Inflammatory macrophage treated with lipopolysaccharide for 4 hours (primary cell): ENCODE measurements at regions not wholly inside any gene's neighbourhood (a gene's known extent, or its start where the extent isn't known, plus 50 kb on each side); places are given as distances from the start of the nearest gene placed in this dataset.
"Not testable (repeated sequence)": the region's sequence is repeated elsewhere in the genome, so short reads cannot be mapped to it uniquely, and the experiment has no call there.

Experiments
- DNase-seq: peaks from one replicate; pipeline ENCODE4 v3.0.0-alpha.2; 2020

- DNase-seq = no peak
Observed at GRCh38 chr4:79743014-79743413, 330.0 kb downstream of the ANTXR2 start.

DNA sequence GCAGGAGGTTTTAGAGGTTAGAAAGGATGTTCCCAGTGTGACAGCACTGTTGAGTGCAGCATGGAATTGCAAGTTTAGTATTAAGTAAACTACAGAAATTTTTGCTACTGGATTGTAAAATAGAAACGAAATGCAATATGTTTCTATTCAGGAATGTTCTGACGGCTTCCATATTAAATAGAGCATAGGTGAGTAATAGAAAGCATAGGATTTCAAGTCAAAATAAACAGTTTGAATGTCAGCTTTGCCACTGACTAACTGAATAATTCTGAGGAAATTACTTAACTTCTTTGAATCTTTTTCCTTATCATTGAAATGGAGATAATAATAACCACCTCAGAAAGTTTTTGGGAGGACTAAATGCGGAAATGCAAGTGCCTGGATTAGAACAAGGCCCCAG is 331.9 kb upstream of the GK2 start:
- DNase-seq = no peak

DNA sequence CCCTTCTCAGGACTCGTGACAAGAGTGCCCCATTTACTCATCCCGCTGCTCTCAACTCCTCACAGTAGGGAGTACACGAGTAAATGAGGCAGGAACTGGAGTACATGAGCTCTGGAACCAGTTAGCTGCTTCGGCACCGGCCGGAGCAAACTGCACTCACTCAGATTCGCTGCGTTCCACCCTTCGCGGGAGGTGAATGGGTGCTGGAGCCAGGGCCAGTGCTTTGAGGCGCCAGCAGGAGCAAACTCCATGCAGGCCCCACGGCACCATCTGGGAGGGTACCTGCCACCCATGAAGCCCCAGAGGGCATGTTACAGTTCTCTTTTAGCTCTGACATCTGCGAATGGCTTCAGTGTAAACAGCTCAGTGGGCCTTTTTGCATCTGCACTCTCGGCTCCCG is 315.5 kb upstream of the GK2 start:
- no peak for DNase-seq

DNA sequence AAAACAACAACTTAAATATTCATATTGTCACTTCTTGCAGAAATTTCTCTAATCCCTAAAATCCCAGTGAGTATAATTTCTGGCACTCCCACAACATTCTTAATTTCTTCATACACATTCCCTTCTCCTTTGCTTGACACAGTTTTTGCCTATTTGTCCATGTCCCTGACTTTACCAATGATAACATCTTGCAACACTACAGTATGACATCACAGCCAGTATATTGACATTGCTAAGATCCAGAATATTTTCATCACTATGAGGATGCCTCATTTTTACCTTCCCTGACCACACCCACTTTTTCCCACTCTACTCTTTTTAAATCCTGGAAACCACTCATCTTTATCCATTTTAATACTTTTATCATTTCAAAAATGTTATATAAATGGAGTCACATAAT is 292.3 kb upstream of the GK2 start:
- no peak for DNase-seq

GRCh38 chr4:79697444-79697843 is 289.4 kb upstream of the GK2 start:
- DNase-seq = no peak

GRCh38 chr4:79696534-79696933 is 288.5 kb upstream of the GK2 start:
- not testable (repeated sequence) for DNase-seq

- DNase-seq = no peak
Observed at GRCh38 chr4:79695848-79696247, 287.8 kb upstream of the GK2 start.

DNA sequence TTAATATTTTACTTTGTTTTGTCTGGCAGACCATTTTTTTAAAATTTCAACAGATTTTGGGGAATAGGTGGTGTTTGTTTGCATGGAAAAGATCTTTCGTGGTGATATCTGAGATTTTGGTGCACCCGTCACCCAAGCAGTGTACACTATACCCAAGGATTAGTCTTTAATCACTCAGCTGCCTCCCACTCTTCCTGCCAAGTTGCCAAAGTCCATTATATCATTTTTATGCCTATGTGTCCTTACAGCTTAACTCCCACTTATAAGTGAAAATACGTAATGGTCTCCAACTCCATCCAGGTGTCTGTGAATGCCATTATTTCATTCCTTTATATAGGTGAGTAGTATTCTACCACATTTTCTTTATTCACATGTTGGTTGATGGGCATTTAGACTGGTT is 281.7 kb upstream of the GK2 start:
- DNase-seq = no peak

GRCh38 chr4:79688691-79689090 is 280.7 kb upstream of the GK2 start:
- DNase-seq = no peak

GRCh38 chr4:79687006-79687405 is 279.0 kb upstream of the GK2 start:
- DNase-seq = no peak

DNA sequence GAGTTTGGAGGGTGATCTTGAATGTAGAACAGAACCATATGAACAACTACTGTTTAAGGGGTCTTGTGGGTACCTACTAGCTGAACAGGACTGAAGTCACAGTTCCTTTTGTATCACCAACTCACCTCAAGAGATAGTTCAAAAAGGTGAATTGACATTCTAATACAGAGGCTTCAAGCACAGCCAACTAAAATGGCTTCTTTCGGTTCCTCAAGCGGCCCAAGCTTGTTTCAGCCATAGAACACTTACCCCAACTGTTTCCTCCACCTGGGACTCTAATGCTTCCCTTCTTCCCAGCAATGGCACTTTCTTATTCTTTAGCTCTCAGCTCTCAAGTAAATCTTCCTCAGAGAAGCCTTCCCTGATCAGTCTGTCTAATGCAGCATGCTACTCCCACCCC is 277.5 kb upstream of the GK2 start:
- DNase-seq = no peak

DNA sequence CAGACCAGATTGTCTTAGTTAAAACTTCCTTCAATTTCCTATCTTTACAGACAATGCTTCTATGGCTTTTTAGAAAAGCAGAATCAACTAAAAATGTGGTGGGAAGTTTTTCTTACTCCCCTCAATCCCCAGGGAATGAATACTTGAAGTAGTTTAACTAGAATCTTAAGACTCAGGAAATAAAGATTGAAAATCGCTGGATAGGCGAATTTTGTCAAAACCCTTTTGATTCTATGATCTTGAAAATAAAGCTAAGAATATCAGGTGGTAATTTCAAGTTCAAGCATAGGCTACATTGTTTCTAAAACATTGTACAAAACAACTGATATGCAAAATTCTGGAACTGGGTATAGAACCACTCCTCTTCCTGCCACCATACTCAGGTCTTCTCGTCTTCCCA is 276.5 kb upstream of the GK2 start:
- DNase-seq = no peak

- DNase-seq = no peak
Observed at GRCh38 chr4:79682801-79683530, 274.9 kb upstream of the GK2 start.

DNA sequence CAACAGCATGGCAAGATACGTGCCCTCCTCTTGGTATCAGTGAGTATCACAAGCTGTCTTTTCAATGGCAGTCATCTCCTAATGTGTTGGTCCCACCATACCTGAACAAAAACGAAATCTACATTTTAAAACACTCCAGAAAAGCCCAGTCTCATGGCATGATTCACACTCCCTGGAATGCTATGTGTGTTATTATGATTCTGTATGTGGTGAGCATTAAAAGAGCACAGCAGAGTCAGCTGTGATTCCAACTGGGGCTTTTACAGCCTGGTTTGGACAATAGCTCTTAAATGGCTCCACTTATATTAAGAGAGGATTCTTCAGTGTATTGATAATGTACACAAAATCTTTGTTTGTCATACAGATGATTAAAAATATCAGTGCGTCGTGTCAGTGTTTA is 274.1 kb upstream of the GK2 start:
- DNase-seq = no peak

DNA sequence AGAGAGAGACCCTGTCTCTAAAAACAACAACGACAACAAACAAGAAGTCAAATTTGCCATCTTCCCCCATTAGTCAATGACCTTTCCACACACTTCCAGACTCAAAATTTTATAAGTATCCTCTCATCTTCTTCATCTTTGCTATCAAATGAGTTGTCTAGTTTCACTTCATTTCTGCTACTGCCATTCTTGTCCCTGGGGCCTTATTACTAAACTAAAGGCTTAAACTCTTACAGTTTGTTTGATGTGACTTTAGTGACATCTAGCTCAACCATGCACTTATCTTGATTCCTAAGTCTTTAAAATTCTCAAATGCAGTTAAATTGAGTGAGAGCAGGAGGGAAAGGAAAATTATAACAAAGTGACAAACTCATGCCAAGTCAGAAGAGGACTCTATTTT is 271.8 kb upstream of the GK2 start:
- no peak for DNase-seq

DNA sequence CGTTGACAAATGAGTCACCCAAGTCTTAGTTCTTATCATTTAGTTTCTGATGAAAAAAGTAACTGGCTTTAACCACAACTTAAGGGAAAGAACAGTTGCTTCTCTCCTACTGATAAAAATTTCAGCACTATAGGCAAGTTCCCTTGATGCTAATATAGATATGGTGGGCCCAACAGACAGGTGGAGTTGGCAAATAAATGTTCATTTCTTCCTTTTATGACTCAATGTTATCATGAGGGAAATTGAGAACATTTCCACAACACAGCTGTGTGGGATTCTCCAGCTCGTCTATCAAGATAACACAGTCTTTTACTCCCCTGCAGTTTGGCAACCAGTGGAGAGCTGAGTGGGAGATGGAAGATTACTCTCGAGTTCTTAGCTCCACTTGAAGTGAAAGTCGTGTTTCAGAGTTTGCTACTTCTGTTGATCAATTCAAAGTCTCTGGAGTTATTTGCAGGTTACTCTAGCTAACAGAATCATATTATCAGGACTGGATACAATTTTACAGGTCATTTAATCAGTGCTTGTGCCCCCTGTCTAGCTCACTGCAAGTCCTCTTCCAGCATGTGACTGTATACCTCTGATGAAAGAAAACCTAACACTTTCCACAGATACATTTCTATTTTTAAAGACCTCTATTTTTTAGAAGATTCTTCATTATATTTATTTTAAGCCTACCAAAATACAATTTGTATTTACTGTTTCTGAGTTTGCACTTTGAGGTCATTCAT is 270.6 kb upstream of the GK2 start:
- no peak for DNase-seq

GRCh38 chr4:79676705-79677104 is 268.7 kb upstream of the GK2 start:
- DNase-seq = no peak

DNA sequence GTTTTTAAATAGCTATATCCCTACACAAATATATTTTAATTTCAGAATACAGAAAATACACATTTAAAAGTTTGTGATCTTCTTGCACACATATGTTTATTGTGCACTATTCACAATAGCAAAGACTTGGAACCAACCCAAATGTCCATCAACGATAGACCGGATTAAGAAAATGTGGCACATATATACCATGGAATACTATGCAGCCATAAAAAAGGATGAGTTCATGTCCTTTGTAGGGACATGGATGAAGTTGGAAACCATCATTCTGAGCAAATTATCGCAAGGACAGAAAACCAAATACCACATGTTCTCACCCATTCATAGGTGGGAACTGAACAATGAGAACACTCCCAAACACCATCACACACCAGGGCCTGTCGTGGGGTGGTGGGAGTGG is 266.9 kb upstream of the GK2 start:
- not testable (repeated sequence) for DNase-seq

DNA sequence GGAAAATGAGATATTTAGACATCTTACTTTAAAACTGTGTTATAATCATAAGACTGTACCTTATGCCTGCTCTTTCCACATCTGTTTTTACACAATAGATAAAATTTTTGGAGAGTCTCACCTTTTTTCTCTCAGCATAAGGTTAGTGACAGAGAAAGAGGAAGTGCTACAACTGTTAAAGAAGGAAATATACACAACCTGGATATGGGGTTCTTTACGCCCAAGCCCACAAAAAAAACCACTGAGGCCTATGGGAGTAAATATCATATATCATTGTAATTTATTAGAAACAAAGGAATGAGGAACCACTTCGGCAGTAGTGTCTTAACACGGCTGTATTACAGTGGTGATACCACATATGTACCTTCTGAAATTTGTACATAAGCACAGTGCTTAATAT is 265.9 kb upstream of the GK2 start:
- no peak for DNase-seq

GRCh38 chr4:79673377-79673776 is 265.3 kb upstream of the GK2 start:
- no peak for DNase-seq

GRCh38 chr4:79666875-79667274 is 258.8 kb upstream of the GK2 start:
- DNase-seq = no peak

GRCh38 chr4:79666112-79666511 is 258.1 kb upstream of the GK2 start:
- DNase-seq = no peak

DNA sequence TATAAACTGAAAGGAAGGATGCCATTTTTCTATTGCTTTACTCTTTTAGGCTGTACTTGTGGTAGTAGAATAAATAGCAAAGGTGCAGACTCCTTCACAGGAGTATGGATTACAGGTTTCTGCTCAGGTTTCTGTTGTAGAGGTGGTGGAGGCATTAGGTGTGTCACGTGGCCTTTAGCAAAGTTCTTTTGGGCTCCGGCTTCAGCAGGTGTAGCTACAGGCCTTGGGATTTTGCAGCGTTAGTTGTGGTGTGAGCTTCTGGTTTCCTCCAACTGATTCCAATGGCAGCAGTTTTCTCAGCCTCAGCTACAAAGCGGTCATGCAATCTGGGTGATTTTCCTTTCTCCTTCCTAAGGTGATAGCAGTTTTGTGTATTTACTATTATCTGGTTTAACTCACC is 255.8 kb upstream of the GK2 start:
- DNase-seq = no peak

GRCh38 chr4:79663141-79663540 is 255.1 kb upstream of the GK2 start:
- DNase-seq = no peak

- DNase-seq = no peak
Observed at GRCh38 chr4:79662651-79663050, 254.6 kb upstream of the GK2 start.
